BLaER1 (cell line): ENCODE measurements at regions not wholly inside any gene's neighbourhood (a gene's known extent, or its start where the extent isn't known, plus 50 kb on each side); places are given as distances from the start of the nearest gene placed in this dataset.
"Not testable (repeated sequence)": the region's sequence is repeated elsewhere in the genome, so short reads cannot be mapped to it uniquely, and the experiment has no call there.

Experiments
- H3K27ac ChIP-seq: shearing (Covaris generic); formaldehyde crosslinking; 2 replicates; pipeline ENCODE4 v1.8.1; 2022
- H3K27me3 ChIP-seq: shearing (Covaris generic); formaldehyde crosslinking; 2 replicates; pipeline ENCODE4 v1.8.1; 2022
- H3K36me3 ChIP-seq: shearing (Covaris generic); formaldehyde crosslinking; 2 replicates; pipeline ENCODE4 v1.8.1; 2022
- H3K4me1 ChIP-seq: shearing (Covaris generic); formaldehyde crosslinking; 2 replicates; pipeline ENCODE4 v1.8.1; 2022
- H3K4me2 ChIP-seq: shearing (Covaris generic); formaldehyde crosslinking; 2 replicates; pipeline ENCODE4 v1.8.1; 2022
- H3K4me3 ChIP-seq: shearing (Covaris generic); formaldehyde crosslinking; 2 replicates; pipeline ENCODE4 v1.8.1; 2022
- H3K9ac ChIP-seq: shearing (Covaris generic); formaldehyde crosslinking; 2 replicates; pipeline ENCODE4 v1.8.1; 2022
- H3K9me3 ChIP-seq: shearing (Covaris generic); formaldehyde crosslinking; 2 replicates; pipeline ENCODE4 v1.8.1; 2022
- H4K20me1 ChIP-seq: shearing (Covaris generic); formaldehyde crosslinking; 2 replicates; pipeline ENCODE4 v1.8.1; 2022
- Cebpa-rat ChIP-seq: shearing (Covaris generic); IDR thresholded peaks from 2 replicates; pipeline ENCODE4 v1.8.1; 2022

DNA sequence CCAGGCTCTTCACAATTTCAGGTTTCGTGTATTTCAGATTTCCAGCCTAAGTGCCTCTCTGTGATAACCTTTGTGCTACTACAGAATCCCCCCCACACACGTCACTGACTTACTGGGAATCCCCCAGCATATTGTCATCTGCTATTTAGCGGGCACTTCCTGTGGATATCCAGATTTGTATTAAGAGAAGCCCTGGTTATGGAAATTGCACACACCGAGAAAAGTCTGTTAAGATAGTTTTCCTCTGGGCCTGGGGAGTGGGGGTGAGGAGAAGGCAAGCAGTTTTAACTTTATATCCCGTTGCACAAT is 269.9 kb downstream of the MED10 start:
- Histone ChIP-seq H3K4me1 (peaks cover 39% of the 10 kb centered on the region), H3K4me3 (no peak overlapping the region), H3K27ac (no peak overlapping the region), H4K20me1 (no peaks in the 10 kb centered on the region), H3K9ac (no peak overlapping the region), H3K9me3 (no peaks in the 10 kb centered on the region), H3K27me3 (no peaks in the 10 kb centered on the region), H3K4me2 (no peak overlapping the region), H3K36me3 (no peaks in the 10 kb centered on the region)
- TF ChIP-seq Cebpa-rat = no peak

DNA sequence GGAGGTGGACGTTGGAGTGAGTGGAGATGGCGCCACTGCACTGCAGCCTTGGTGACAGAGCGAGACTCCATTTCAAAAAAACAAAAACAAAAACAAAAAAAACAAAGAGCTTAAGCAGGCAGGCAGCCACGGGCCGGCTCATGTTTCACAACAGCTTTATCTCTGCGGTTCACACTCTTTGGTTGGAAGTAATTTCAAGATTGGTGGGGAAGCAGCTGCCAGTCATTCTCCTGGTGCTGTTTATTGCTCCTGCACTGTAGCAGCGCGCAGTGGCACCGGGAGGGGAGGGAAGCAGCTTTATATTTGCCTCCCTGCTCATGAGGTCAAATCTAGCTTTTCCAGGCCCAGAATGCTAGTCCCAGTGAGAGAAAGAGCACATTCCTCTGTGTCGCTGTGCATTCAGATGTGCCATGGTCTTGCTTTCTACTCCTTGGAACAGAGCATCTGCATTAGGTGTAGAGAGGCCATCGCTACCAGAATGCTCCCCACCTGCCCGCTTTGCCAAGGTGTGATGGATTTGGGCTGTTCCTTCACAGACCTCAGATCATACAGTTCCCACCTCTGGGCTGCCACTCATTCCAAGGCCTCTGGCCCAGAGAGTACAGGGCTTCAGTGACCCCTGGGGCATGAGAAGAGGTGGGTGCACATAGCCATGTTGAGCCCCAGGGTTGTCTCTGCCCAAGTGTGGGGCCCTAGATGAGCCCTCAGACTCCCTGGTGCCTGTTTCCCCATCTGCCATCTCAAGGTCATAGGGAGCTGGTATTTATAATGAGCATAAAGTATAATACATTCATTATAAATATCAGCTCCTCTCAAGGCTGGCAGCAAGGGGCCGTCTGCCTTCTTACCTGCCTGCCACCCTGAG is 270.4 kb downstream of the MED10 start:
- no peak overlapping the region for H3K9ac ChIP-seq
- H4K20me1 ChIP-seq = no peaks in the 10 kb centered on the region
- no peak overlapping the region for H3K4me2 ChIP-seq
- H3K36me3 ChIP-seq = no peaks in the 10 kb centered on the region
- H3K27ac ChIP-seq = no peak overlapping the region
- TF ChIP-seq Cebpa-rat = no peak
- peaks cover 39% of the 10 kb centered on the region for H3K4me1 ChIP-seq
- no peaks in the 10 kb centered on the region for H3K9me3 ChIP-seq
- H3K27me3 ChIP-seq = no peaks in the 10 kb centered on the region
- H3K4me3 ChIP-seq = no peak overlapping the region

DNA sequence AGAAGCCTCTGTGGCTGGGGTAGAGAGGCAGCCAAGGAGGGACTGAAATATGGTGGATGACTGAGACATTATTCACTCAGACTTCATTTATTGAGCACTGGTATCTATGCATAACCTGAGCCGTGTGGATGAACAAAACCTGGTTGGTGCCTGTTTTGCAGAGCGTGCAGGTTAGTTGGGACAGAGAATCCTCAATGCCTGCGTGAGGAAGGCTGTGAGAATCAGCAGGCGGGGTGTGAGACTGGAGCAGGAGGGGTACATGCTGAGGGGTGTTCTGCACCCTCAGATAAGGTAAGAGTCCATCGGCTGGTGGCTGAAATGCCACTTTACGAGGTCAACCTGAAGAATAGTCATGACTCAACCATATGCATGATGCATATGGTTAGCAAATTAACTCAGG is 271.6 kb downstream of the MED10 start:
- no peak overlapping the region for H3K9ac ChIP-seq
- H3K4me1 ChIP-seq = peaks cover 39% of the 10 kb centered on the region
- H3K36me3 ChIP-seq = no peaks in the 10 kb centered on the region
- H4K20me1 ChIP-seq = no peaks in the 10 kb centered on the region
- TF ChIP-seq Cebpa-rat = no peak
- H3K4me3 ChIP-seq = no peak overlapping the region
- no peaks in the 10 kb centered on the region for H3K27me3 ChIP-seq
- H3K27ac ChIP-seq = no peak overlapping the region
- no peaks in the 10 kb centered on the region for H3K9me3 ChIP-seq
- H3K4me2 ChIP-seq = no peak overlapping the region

DNA sequence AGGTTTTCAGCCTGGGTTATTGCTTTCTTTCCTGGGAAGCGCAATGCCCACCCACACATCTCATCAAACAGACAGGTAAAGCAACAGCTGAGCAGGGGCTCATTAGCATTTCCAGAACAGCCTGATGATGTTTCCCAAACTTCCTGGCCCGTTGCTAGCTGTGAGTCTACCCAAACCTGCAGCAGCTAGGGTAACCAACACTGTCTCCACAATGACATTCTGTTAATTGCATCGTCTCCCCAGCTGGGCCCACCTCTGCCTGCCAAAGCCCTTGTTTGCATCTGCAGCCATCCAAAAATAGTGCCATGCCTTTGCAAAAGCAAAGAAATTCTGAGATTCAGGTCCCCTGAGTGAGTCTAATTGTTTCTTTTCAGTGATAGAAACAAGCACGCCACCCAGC is 273.0 kb downstream of the MED10 start:
- Histone ChIP-seq H3K36me3 (no peaks in the 10 kb centered on the region), H3K4me1 (peaks cover 31% of the 10 kb centered on the region), H3K27me3 (no peaks in the 10 kb centered on the region)

GRCh38 chr5:6096101-6096500 is 282.2 kb downstream of the MED10 start:
- H3K36me3 ChIP-seq = no peaks in the 10 kb centered on the region
- no peak overlapping the region for H3K27ac ChIP-seq
- H3K9ac ChIP-seq = no peak overlapping the region
- H3K4me2 ChIP-seq = no peak overlapping the region
- H3K4me3 ChIP-seq = no peak overlapping the region
- H3K4me1 ChIP-seq = no peaks in the 10 kb centered on the region
- H3K27me3 ChIP-seq = no peaks in the 10 kb centered on the region
- H3K9me3 ChIP-seq = no peaks in the 10 kb centered on the region
- no peaks in the 10 kb centered on the region for H4K20me1 ChIP-seq
- TF ChIP-seq Cebpa-rat = no peak

More for the DNA sequence above, 273.0 kb downstream of the MED10 start:
- H3K9ac ChIP-seq = no peak overlapping the region
- peak overlapping the region; percentile 31 for H3K4me2 ChIP-seq
- H3K27ac ChIP-seq = no peak overlapping the region
- H4K20me1 ChIP-seq = no peaks in the 10 kb centered on the region
- TF ChIP-seq Cebpa-rat = no peak
- H3K4me3 ChIP-seq = no peak overlapping the region
- no peaks in the 10 kb centered on the region for H3K9me3 ChIP-seq

DNA sequence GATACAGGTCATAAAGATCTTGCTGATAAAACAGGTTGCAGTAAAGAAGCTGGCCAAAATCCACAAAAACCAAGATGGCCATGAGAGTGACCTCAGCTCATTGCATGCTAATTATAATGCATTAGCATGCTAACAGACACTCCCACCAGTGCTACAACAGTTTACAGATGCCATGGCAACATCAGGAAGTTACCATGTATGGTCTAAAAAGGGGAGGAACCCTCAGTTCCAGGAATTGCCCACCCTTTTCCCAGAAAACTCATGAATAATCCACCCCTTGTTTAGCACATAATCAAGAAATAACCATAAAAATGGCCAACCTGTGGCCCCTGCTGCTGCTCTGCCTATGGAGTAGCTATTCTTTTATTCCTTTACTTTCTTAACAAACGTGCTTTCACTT is 284.2 kb downstream of the MED10 start:
- not testable (repeated sequence) for H3K9ac ChIP-seq, H3K27ac ChIP-seq, H3K4me1 ChIP-seq

DNA sequence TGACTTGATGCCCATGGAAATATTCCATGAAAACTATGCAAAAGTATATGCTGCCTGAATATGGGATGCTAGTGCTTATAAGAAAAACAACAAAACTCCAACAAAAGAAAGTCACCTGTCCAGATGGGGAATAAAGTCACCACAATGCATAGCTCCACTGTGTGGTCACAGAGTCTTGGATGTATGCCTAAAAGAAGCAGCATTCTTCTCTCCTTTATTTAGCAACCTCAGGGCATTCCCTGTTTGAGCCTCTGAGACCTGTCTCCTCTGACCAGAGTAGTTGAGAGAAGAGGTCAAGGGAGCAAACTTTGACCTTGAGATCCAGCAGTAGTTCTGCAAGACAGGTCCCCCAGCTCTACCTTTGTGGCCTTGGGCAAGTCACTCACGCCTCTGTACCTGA is 287.5 kb downstream of the MED10 start:
- Histone ChIP-seq H3K4me3 (no peak overlapping the region), H3K4me1 (no peaks in the 10 kb centered on the region), H3K4me2 (no peak overlapping the region), H3K9me3 (0 out of 2 replicates have a peak, but pooled peaks cover 5% of the 10 kb centered on the region), H3K36me3 (no peaks in the 10 kb centered on the region), H3K9ac (no peak overlapping the region), H3K27me3 (no peaks in the 10 kb centered on the region), H4K20me1 (no peaks in the 10 kb centered on the region), H3K27ac (no peak overlapping the region)
- TF ChIP-seq Cebpa-rat = no peak

More for the DNA sequence above, 284.2 kb downstream of the MED10 start:
- H3K27me3 ChIP-seq, H4K20me1 ChIP-seq, H3K36me3 ChIP-seq, H3K4me3 ChIP-seq, H3K4me2 ChIP-seq, H3K9me3 ChIP-seq: not testable (repeated sequence)

DNA sequence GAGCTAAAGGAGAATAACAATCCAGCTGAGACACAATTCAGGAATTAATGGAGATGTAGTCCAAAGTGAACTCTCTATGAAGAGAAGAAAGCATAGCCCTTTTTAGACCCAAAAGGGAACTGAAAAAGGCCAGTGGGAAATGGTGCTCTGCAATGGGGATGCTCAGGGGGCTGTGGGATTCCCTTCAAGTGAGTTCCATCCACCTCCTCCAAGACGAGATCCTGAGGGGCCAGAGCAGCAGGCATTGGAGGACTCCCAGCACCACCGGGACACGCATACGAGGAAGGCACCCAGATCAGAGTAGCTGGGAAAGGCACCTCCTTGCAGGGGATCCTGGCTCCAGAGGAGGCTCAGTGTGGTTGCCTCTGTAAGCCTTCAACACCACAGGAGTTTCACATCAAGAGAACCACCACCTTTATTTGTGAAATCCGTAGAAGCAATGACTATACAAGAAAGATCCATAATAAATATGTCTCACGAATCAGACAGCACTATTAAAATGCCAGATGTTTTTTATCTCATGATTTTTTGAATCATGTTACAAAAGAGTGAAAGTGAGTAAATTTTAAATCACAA is 288.2 kb downstream of the MED10 start:
- no peaks in the 10 kb centered on the region for H4K20me1 ChIP-seq
- no peaks in the 10 kb centered on the region for H3K27me3 ChIP-seq

GRCh38 chr5:6088706-6089105 is 289.6 kb downstream of the MED10 start:
- H3K36me3 ChIP-seq = no peaks in the 10 kb centered on the region

More for the DNA sequence above, 288.2 kb downstream of the MED10 start:
- 0 out of 2 replicates have a peak, but pooled peaks cover 5% of the 10 kb centered on the region for H3K9me3 ChIP-seq
- no peaks in the 10 kb centered on the region for H3K36me3 ChIP-seq
- no peak for TF ChIP-seq Cebpa-rat
- H3K27ac ChIP-seq = no peak overlapping the region
- no peak overlapping the region for H3K4me3 ChIP-seq
- H3K9ac ChIP-seq = no peak overlapping the region
- H3K4me1 ChIP-seq = no peaks in the 10 kb centered on the region
- no peak overlapping the region for H3K4me2 ChIP-seq

GRCh38 chr5:6087576-6087975 is 290.8 kb downstream of the MED10 start:
- H3K4me1 ChIP-seq = no peaks in the 10 kb centered on the region
- 0 out of 2 replicates have a peak, but pooled peaks cover 5% of the 10 kb centered on the region for H3K9me3 ChIP-seq
- H3K9ac ChIP-seq = no peak overlapping the region
- no peaks in the 10 kb centered on the region for H3K27me3 ChIP-seq
- no peak overlapping the region for H3K4me3 ChIP-seq
- H3K27ac ChIP-seq = no peak overlapping the region
- TF ChIP-seq Cebpa-rat = no peak
- no peaks in the 10 kb centered on the region for H3K36me3 ChIP-seq
- H4K20me1 ChIP-seq = no peaks in the 10 kb centered on the region
- H3K4me2 ChIP-seq = no peak overlapping the region

More at GRCh38 chr5:6088706-6089105, 289.6 kb downstream of the MED10 start:
- no peak overlapping the region for H3K9ac ChIP-seq
- no peak overlapping the region for H3K4me2 ChIP-seq
- no peaks in the 10 kb centered on the region for H3K4me1 ChIP-seq
- H3K27ac ChIP-seq = no peak overlapping the region
- TF ChIP-seq Cebpa-rat = no peak
- no peak overlapping the region for H3K4me3 ChIP-seq
- no peaks in the 10 kb centered on the region for H3K27me3 ChIP-seq
- 0 out of 2 replicates have a peak, but pooled peaks cover 5% of the 10 kb centered on the region for H3K9me3 ChIP-seq
- H4K20me1 ChIP-seq = no peaks in the 10 kb centered on the region
